Liver (tissue), 3 donors: ENCODE measurements at regions not wholly inside any gene's neighbourhood (a gene's known extent, or its start where the extent isn't known, plus 50 kb on each side); places are given as distances from the start of the nearest gene placed in this dataset.

ENCODE experiments used
- FOXA1 ChIP-seq: IDR thresholded peaks from 2 replicates; pipeline ENCODE4 v1.6.1; 2016; ENCODE audit warnings: antibody characterized with exemption
- FOXA2 ChIP-seq: IDR thresholded peaks from 2 replicates; pipeline ENCODE4 v1.6.1; 2016; ENCODE audit warnings: antibody characterized with exemption
- GABPA ChIP-seq, 2 donors: IDR thresholded peaks in 1 of 2; conservative IDR thresholded peaks in 1 of 2; 2 replicates each; pipeline ENCODE4 v1.6.1; 2016; ENCODE audit warnings: antibody characterized with exemption in 2 of 2, mild to moderate bottlenecking in 1 of 2, moderate library complexity in 1 of 2
- JUND ChIP-seq, 2 donors: IDR thresholded peaks; 2 replicates each; pipeline ENCODE4 v1.6.1; 2016; ENCODE audit warnings: antibody characterized with exemption in 2 of 2
- RAD21 ChIP-seq, 2 donors: IDR thresholded peaks; 2 replicates each; pipeline ENCODE4 v1.6.1; 2016; ENCODE audit warnings: antibody characterized with exemption in 2 of 2, mild to moderate bottlenecking in 2 of 2
- YY1 ChIP-seq: IDR thresholded peaks from 2 replicates; pipeline ENCODE4 v1.6.1; 2016; ENCODE audit warnings: antibody characterized with exemption, mild to moderate bottlenecking
- TF ChIP-seq, protein P1 (sequence below): fragments of 150-350 bp; IDR thresholded peaks from 2 replicates; pipeline ENCODE4 v1.5.1; 2017; ENCODE audit warnings: improper control_type of control experiment, low read depth, low read length; ENCODE audit not compliant: missing input control
- TF ChIP-seq, protein P2 (sequence below): IDR thresholded peaks from 2 replicates; pipeline ENCODE4 v1.6.1; 2016; ENCODE audit warnings: antibody characterized with exemption
- TF ChIP-seq, protein P3 (sequence below): IDR thresholded peaks from 2 replicates; pipeline ENCODE4 v1.6.1; 2016; ENCODE audit warnings: antibody characterized with exemption, mild to moderate bottlenecking
- TF ChIP-seq, protein P4 (sequence below): IDR thresholded peaks from 2 replicates; pipeline ENCODE4 v1.6.1; 2016; ENCODE audit warnings: antibody characterized with exemption
- TF ChIP-seq, protein P5 (sequence below): IDR thresholded peaks from 2 replicates; pipeline ENCODE4 v1.6.1; 2016; ENCODE audit warnings: antibody characterized with exemption
- donor health status: healthy.
- donor health status: healthy.

DNA sequence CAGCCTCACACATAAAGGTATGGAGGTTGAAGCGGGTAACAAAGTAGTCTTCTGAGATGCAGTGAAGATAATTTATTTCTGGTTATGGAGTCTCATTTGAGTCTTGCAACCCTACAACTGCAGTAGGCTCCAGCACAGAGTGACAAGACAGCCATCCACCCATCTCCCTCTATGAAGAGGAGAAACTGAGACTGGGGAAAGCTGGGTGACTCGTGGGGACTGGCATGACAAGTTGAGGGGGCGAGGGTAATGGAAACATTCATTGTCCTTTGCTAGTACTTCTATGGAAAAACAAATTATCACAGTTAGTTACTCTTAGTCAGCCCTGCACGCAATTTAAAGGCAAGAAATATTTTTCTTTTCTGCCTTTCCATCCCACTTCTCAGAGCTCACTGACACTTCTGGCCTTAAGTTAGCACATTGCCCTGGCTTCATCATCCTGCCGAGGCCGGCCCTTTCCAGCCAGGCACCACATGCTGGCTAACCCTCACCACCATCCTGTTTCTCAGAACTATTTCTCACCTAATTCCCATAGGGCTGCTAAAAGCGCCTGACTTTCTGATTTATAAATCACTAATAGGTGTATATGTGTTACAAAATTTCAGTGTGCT, 361.1 kb downstream of the ETS1 start:
- TF ChIP-seq, protein P1, sequence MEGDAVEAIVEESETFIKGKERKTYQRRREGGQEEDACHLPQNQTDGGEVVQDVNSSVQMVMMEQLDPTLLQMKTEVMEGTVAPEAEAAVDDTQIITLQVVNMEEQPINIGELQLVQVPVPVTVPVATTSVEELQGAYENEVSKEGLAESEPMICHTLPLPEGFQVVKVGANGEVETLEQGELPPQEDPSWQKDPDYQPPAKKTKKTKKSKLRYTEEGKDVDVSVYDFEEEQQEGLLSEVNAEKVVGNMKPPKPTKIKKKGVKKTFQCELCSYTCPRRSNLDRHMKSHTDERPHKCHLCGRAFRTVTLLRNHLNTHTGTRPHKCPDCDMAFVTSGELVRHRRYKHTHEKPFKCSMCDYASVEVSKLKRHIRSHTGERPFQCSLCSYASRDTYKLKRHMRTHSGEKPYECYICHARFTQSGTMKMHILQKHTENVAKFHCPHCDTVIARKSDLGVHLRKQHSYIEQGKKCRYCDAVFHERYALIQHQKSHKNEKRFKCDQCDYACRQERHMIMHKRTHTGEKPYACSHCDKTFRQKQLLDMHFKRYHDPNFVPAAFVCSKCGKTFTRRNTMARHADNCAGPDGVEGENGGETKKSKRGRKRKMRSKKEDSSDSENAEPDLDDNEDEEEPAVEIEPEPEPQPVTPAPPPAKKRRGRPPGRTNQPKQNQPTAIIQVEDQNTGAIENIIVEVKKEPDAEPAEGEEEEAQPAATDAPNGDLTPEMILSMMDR = no peak
- TF ChIP-seq GABPA (IDR thresholded peaks at IDR 0.05 in 1 of 2, conservative IDR thresholded peaks at IDR 0.05 in 1 of 2) (no peak), RAD21 (IDR thresholded peaks at IDR 0.05) (no peak), JUND (IDR thresholded peaks at IDR 0.05) (no peak), YY1 (no peak), FOXA1 (no peak), FOXA2 (no peak)
- TF ChIP-seq, protein P2, sequence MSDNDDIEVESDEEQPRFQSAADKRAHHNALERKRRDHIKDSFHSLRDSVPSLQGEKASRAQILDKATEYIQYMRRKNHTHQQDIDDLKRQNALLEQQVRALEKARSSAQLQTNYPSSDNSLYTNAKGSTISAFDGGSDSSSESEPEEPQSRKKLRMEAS = no peak
- TF ChIP-seq, protein P3, sequence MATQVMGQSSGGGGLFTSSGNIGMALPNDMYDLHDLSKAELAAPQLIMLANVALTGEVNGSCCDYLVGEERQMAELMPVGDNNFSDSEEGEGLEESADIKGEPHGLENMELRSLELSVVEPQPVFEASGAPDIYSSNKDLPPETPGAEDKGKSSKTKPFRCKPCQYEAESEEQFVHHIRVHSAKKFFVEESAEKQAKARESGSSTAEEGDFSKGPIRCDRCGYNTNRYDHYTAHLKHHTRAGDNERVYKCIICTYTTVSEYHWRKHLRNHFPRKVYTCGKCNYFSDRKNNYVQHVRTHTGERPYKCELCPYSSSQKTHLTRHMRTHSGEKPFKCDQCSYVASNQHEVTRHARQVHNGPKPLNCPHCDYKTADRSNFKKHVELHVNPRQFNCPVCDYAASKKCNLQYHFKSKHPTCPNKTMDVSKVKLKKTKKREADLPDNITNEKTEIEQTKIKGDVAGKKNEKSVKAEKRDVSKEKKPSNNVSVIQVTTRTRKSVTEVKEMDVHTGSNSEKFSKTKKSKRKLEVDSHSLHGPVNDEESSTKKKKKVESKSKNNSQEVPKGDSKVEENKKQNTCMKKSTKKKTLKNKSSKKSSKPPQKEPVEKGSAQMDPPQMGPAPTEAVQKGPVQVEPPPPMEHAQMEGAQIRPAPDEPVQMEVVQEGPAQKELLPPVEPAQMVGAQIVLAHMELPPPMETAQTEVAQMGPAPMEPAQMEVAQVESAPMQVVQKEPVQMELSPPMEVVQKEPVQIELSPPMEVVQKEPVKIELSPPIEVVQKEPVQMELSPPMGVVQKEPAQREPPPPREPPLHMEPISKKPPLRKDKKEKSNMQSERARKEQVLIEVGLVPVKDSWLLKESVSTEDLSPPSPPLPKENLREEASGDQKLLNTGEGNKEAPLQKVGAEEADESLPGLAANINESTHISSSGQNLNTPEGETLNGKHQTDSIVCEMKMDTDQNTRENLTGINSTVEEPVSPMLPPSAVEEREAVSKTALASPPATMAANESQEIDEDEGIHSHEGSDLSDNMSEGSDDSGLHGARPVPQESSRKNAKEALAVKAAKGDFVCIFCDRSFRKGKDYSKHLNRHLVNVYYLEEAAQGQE = no peak
- TF ChIP-seq, protein P4, sequence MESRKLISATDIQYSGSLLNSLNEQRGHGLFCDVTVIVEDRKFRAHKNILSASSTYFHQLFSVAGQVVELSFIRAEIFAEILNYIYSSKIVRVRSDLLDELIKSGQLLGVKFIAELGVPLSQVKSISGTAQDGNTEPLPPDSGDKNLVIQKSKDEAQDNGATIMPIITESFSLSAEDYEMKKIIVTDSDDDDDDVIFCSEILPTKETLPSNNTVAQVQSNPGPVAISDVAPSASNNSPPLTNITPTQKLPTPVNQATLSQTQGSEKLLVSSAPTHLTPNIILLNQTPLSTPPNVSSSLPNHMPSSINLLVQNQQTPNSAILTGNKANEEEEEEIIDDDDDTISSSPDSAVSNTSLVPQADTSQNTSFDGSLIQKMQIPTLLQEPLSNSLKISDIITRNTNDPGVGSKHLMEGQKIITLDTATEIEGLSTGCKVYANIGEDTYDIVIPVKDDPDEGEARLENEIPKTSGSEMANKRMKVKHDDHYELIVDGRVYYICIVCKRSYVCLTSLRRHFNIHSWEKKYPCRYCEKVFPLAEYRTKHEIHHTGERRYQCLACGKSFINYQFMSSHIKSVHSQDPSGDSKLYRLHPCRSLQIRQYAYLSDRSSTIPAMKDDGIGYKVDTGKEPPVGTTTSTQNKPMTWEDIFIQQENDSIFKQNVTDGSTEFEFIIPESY = no peak
- TF ChIP-seq, protein P5, sequence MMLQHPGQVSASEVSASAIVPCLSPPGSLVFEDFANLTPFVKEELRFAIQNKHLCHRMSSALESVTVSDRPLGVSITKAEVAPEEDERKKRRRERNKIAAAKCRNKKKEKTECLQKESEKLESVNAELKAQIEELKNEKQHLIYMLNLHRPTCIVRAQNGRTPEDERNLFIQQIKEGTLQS = no peak
